Epithelial cell of proximal tubule (primary cell): ENCODE measurements at regions not wholly inside any gene's neighbourhood (a gene's known extent, or its start where the extent isn't known, plus 50 kb on each side); places are given as distances from the start of the nearest gene placed in this dataset.

ENCODE experiments used
- DNase-seq: peaks from one replicate; pipeline ENCODE4 v3.0.0-alpha.2; 2011; ENCODE audit warnings: low read depth
- H3K4me3 ChIP-seq: 2 replicates; pipeline ENCODE4 v1.5.1; 2011; ENCODE audit warnings: low read depth, mild to moderate bottlenecking, low read length
- TF ChIP-seq, protein P1 (sequence below): conservative IDR thresholded peaks from 2 replicates; pipeline ENCODE4 v1.5.1; 2012; ENCODE audit warnings: low read depth, mild to moderate bottlenecking, low read length

DNA sequence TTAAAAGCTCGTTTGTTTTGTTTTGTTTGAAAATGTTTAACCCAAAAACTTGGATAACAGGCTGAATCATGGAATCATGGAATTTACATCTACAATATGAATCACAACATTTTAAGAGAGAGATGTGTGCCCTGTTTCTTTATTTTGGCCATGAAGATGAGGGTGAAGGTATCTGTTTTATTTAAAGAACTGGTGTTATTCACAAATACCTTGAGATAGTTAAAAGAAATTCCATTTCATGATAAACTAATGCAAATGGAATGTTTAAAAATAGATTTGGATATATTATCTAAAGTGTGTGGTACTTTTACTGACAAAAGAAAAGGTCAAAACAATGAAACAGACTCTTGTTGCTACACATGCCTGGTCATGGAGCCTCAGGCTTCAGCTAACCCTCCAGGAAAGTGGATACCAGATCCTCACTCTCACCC, 486.0 kb upstream of the CFAP20DC start:
- DNase-seq, result peak; percentile 23

DNA sequence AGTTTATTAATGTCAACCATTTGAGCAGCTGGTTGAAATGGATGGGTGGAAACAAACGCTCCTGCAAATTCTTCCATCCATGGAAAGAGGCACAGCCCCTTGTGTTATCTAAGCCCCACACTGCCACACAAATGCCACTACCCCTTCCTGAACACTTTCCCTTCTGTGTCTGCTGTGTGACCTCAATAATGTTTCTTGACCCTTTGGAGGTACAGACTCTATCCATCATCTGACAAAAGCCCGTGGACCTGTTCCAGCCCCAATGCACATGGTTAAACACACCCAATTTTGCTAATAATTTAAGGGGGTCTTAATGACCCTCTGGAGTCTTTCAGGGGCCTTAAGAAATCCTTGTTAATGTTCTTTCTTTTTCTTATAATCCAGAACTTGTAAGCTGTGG, 482.2 kb upstream of the CFAP20DC start:
- DNase-seq, result no peak
- TF ChIP-seq, protein P1, sequence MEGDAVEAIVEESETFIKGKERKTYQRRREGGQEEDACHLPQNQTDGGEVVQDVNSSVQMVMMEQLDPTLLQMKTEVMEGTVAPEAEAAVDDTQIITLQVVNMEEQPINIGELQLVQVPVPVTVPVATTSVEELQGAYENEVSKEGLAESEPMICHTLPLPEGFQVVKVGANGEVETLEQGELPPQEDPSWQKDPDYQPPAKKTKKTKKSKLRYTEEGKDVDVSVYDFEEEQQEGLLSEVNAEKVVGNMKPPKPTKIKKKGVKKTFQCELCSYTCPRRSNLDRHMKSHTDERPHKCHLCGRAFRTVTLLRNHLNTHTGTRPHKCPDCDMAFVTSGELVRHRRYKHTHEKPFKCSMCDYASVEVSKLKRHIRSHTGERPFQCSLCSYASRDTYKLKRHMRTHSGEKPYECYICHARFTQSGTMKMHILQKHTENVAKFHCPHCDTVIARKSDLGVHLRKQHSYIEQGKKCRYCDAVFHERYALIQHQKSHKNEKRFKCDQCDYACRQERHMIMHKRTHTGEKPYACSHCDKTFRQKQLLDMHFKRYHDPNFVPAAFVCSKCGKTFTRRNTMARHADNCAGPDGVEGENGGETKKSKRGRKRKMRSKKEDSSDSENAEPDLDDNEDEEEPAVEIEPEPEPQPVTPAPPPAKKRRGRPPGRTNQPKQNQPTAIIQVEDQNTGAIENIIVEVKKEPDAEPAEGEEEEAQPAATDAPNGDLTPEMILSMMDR, result no peak
- no peak overlapping the region for H3K4me3 ChIP-seq

More for the DNA sequence above, 486.0 kb upstream of the CFAP20DC start:
- TF ChIP-seq, protein P1, result no peak
- no peak overlapping the region for H3K4me3 ChIP-seq

DNA sequence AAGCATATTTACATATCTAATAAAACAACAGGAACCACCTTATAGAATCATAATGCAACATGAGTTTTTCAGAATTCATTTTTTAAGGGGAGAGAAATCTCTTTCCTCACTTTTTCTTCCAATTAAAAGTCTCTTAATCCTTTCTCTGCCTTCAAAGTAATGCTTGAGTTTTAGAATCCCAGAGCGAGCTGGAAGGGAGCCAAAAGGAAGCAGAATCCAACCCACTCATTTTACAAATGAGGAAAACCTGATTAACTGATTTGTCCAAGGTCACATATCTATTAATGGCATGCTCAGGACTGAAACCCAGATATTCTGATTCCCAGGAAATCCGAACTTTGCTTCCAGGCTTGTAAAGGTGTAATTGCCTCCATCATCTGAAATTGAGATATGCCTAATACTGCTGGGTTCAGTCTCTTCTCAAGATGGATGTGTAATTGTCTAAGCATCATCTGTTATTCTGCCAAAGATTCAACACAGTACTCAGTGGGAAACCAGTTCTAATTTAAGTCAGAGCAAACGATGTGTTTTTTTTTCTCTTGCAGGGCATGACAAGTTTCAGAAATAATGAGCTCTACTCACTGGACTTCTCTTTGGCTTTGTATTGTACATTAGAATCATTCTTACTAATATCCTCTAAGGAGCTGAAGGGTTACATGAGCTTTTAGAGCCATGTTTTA, 481.4 kb upstream of the CFAP20DC start:
- TF ChIP-seq, protein P1, result no peak
- H3K4me3 ChIP-seq, result no peak overlapping the region
- DNase-seq, result no peak

DNA sequence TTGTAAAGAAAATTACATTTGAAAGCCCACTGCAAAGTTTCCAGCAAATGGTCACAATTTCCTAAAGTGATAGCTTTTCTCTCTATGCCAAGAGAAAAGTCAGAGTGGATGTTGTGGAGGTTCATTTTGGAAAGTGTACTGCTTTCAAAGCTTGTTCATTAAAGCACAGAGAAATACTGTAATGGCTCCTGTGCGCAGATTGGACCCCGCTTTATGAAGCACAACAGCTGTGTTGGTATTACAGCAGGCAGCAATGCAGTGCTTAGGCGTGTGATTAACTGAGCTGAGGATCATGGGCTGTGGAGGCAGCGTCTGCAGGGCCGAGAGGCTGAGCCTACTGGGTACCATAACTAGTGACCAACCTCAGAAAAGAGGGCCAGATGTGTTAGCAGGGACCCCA, 478.4 kb upstream of the CFAP20DC start:
- TF ChIP-seq, protein P1, result no peak
- no peak overlapping the region for H3K4me3 ChIP-seq
- DNase-seq, result no peak

DNA sequence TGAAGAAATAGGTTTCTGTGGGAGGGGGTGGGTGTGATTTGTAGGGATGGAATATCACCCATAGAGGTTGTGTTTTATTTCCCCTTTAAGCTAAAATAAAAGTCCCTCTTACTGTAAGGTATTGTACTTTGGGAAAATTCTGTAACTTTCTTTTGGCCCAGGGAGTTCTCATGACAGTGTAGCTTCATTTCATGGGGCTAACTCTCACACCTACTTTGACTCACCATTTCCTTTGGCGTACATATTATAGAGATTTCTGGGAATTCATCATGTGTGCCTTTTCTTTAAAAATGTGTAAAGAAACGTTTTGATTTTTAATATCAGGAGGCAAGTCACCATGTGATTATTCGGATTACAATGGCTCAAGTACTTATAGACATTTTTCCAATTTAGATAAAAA, 477.7 kb upstream of the CFAP20DC start:
- TF ChIP-seq, protein P1, result no peak
- no peak for DNase-seq
- no peak overlapping the region for H3K4me3 ChIP-seq

DNA sequence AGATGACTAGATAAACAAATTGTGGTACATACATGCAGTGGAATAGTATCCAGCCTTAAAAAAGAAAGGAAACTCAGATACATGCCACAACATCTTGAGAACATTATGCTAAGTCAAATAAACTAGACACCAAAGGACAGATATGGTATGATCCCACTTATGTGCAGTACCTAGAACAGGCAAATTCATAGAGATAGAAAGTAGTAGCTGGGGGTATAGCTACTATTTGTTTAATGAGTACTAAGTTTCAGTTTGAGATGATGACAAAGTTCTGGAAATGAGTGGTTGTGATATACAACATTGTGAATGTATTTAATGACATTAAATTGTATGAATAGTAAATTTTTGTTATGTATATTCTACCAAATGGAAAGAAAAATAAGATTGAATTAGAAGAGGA, 477.2 kb upstream of the CFAP20DC start:
- H3K4me3 ChIP-seq, result no peak overlapping the region
- TF ChIP-seq, protein P1, result no peak
- DNase-seq, result no peak

DNA sequence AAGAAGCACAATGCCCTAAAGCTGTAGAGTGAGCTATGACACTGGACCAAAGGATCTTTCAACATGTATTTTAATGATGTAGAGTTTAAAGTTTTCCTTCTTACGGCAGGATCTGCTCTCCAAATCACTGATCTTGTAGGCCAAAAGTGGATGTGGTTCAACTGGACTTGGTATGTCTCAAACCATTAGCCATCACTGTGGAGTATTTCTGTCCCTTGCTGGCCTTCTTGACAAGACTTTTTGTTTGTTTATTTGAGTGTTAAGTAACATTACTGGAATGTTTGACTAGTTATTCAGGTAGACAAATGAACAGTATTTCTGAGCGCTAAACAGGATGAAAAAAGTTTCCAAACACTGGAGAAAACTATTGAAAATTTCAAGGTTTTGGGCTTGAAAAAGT, 472.7 kb upstream of the CFAP20DC start:
- no peak overlapping the region for H3K4me3 ChIP-seq
- DNase-seq, result no peak
- TF ChIP-seq, protein P1, result no peak
